Fibroblast of lung (primary cell): ENCODE measurements at regions not wholly inside any gene's neighbourhood (a gene's known extent, or its start where the extent isn't known, plus 50 kb on each side); places are given as distances from the start of the nearest gene placed in this dataset.

Experiments used
- CTCF ChIP-seq, 2 donors: IDR thresholded peaks in 1 of 2; conservative IDR thresholded peaks in 1 of 2; 1 replicate in 1 of 2; 2 replicates in 1 of 2; pipeline ENCODE4 v1.5.1; 2011 to 2012; ENCODE audit warnings: low read length in 2 of 2, control low read depth in 1 of 2, inconsistent platforms in 1 of 2, low read depth in 1 of 2, mild to moderate bottlenecking in 1 of 2
- EZH2 ChIP-seq: IDR thresholded peaks from 2 replicates; pipeline ENCODE4 v1.5.1; 2012; ENCODE audit warnings: low read length, control low read depth, mild to moderate bottlenecking; ENCODE audit errors: missing control alignments

GRCh38 chr2:180481998-180482397, 474.9 kb upstream of the CWC22 start:
- TF ChIP-seq EZH2 (no peak), CTCF (conservative IDR thresholded peaks at IDR 0.05 in 1 of 2, IDR thresholded peaks at IDR 0.05 in 1 of 2; ENCODE audit: low read depth in 1 of 2, low read length in 2 of 2) (no peak)
